Karpas-422 (cell line): ENCODE measurements at regions not wholly inside any gene's neighbourhood (a gene's known extent, or its start where the extent isn't known, plus 50 kb on each side); places are given as distances from the start of the nearest gene placed in this dataset.
"Not testable (repeated sequence)": the region's sequence is repeated elsewhere in the genome, so short reads cannot be mapped to it uniquely, and the experiment has no call there.

Experiments
- DNase-seq: peaks from one replicate; pipeline ENCODE4 v3.0.0-alpha.2; 2015
- H2AFZ ChIP-seq: fragments of 200-600 bp; sonication (generic); 2 replicates; pipeline ENCODE4 v1.6.1; 2014; ENCODE audit warnings: antibody characterized with exemption, low read length, mixed read lengths
- H3K27ac ChIP-seq: fragments of 200-600 bp; sonication (generic); 2 replicates; pipeline ENCODE4 v1.5.1; 2014; ENCODE audit warnings: mild to moderate bottlenecking, low read length, moderate library complexity
- H3K27me3 ChIP-seq: fragments of 200-600 bp; sonication (generic); 2 replicates; pipeline ENCODE4 v1.6.1; 2014; ENCODE audit warnings: low read length, mixed read lengths
- H3K36me3 ChIP-seq: fragments of 200-600 bp; sonication (generic); 2 replicates; pipeline ENCODE4 v1.6.1; 2014; ENCODE audit warnings: low read length, mixed read lengths; ENCODE audit not compliant: insufficient read depth
- H3K4me1 ChIP-seq: fragments of 200-600 bp; sonication (generic); 2 replicates; pipeline ENCODE4 v1.6.1; 2014; ENCODE audit warnings: mild to moderate bottlenecking, low read length, mixed read lengths
- H3K4me2 ChIP-seq: fragments of 200-600 bp; sonication (generic); 2 replicates; pipeline ENCODE4 v1.6.1; 2014; ENCODE audit warnings: low read length, low read depth, mild to moderate bottlenecking; ENCODE audit not compliant: poor library complexity, severe bottlenecking
- H3K4me3 ChIP-seq: fragments of 200-600 bp; sonication (generic); 2 replicates; pipeline ENCODE4 v1.5.1; 2014; ENCODE audit warnings: mild to moderate bottlenecking, antibody characterized with exemption, low read length, mixed read lengths
- H3K79me2 ChIP-seq: fragments of 200-600 bp; sonication (generic); 2 replicates; pipeline ENCODE4 v1.6.1; 2014; ENCODE audit warnings: mild to moderate bottlenecking, low read length, mixed read lengths
- H3K9ac ChIP-seq: fragments of 200-600 bp; sonication (generic); 2 replicates; pipeline ENCODE4 v1.6.0; 2014; ENCODE audit warnings: low read length
- H3K9me2 ChIP-seq: fragments of 200-600 bp; sonication (generic), shearing (Covaris generic); replicated peaks from 2 replicates; pipeline ENCODE4 v1.6.0; 2014; ENCODE audit warnings: mild to moderate bottlenecking, low read length, moderate library complexity; ENCODE audit not compliant: insufficient read depth
- H3K9me3 ChIP-seq: fragments of 300-700, 200-600 bp; sonication (generic); 2 replicates; pipeline ENCODE4 v1.6.1; 2014; ENCODE audit warnings: low read length, mixed read lengths
- H4K20me1 ChIP-seq: fragments of 200-600 bp; sonication (generic); 2 replicates; pipeline ENCODE4 v1.6.1; 2014; ENCODE audit warnings: mild to moderate bottlenecking, antibody characterized with exemption, low read length, low read depth; ENCODE audit not compliant: insufficient read depth

- Histone ChIP-seq H3K9ac (no peak overlapping the region), H3K9me3 (no peaks in the 10 kb centered on the region), H3K4me3 (no peak overlapping the region), H3K9me2 (no peaks in the 10 kb centered on the region), H4K20me1 (no peaks in the 10 kb centered on the region), H3K79me2 (no peaks in the 10 kb centered on the region), H3K36me3 (no peaks in the 10 kb centered on the region), H3K27ac (no peak overlapping the region), H2AFZ (no peak overlapping the region), H3K4me1 (no peaks in the 10 kb centered on the region), H3K4me2 (no peak overlapping the region), H3K27me3 (no peaks in the 10 kb centered on the region)
- DNase-seq: no peak
These were observed 223.2 kb downstream of the PCSK1 start for GRCh38 chr5:96209829-96210228.

- no peak for DNase-seq
- no peaks in the 10 kb centered on the region for H3K4me1 ChIP-seq
- H3K4me2 ChIP-seq: no peak overlapping the region
- no peak overlapping the region for H3K9ac ChIP-seq
- H4K20me1 ChIP-seq: no peaks in the 10 kb centered on the region
- H2AFZ ChIP-seq: no peak overlapping the region
- no peaks in the 10 kb centered on the region for H3K9me2 ChIP-seq
- no peaks in the 10 kb centered on the region for H3K79me2 ChIP-seq
- no peak overlapping the region for H3K27ac ChIP-seq
- H3K4me3 ChIP-seq: no peak overlapping the region
- H3K36me3 ChIP-seq: no peaks in the 10 kb centered on the region
- H3K27me3 ChIP-seq: no peaks in the 10 kb centered on the region
- no peaks in the 10 kb centered on the region for H3K9me3 ChIP-seq
These were observed 225.6 kb downstream of the PCSK1 start for GRCh38 chr5:96207420-96207819.

DNA sequence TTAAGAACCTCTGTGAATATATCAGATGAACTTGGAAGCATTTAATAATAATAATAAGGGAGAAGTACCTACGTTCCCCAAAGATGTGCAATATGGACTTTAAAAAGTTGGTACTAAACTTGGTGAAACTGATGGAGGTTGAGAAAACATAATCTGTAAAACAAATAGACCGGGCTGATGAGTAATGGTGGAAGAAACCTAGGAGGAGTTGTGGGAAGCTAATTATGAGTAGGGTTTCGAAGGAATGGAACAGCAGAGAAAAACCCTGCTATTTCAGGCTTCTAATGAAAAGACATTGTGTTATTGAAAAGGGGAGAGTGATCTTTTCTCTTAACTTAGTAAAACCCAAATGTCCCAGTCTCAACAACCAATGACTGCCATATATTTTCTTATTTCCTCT lies 229.3 kb downstream of the PCSK1 start:
- Histone ChIP-seq H3K9ac (no peak overlapping the region), H3K27ac (no peak overlapping the region), H3K27me3 (no peaks in the 10 kb centered on the region), H2AFZ (no peak overlapping the region), H3K79me2 (no peaks in the 10 kb centered on the region), H3K4me2 (no peak overlapping the region), H3K9me2 (no peaks in the 10 kb centered on the region), H3K4me1 (no peaks in the 10 kb centered on the region), H3K9me3 (no peaks in the 10 kb centered on the region), H3K36me3 (no peaks in the 10 kb centered on the region), H3K4me3 (no peak overlapping the region), H4K20me1 (no peaks in the 10 kb centered on the region)
- DNase-seq: no peak

GRCh38 chr5:96201503-96201902 lies 231.5 kb downstream of the PCSK1 start:
- H3K36me3 ChIP-seq: no peaks in the 10 kb centered on the region
- H2AFZ ChIP-seq: no peak overlapping the region
- H3K9me3 ChIP-seq: no peaks in the 10 kb centered on the region
- H3K9ac ChIP-seq: no peak overlapping the region
- no peak overlapping the region for H3K4me2 ChIP-seq
- H3K4me3 ChIP-seq: no peak overlapping the region
- no peak for DNase-seq
- no peaks in the 10 kb centered on the region for H3K4me1 ChIP-seq
- no peaks in the 10 kb centered on the region for H3K9me2 ChIP-seq
- no peaks in the 10 kb centered on the region for H3K27me3 ChIP-seq
- H3K79me2 ChIP-seq: no peaks in the 10 kb centered on the region
- no peak overlapping the region for H3K27ac ChIP-seq
- no peaks in the 10 kb centered on the region for H4K20me1 ChIP-seq

- Histone ChIP-seq H3K4me2 (no peak overlapping the region), H4K20me1 (no peaks in the 10 kb centered on the region), H3K27me3 (no peaks in the 10 kb centered on the region), H3K79me2 (no peaks in the 10 kb centered on the region), H3K9me3 (no peaks in the 10 kb centered on the region), H2AFZ (no peak overlapping the region), H3K4me1 (no peaks in the 10 kb centered on the region), H3K27ac (no peak overlapping the region), H3K4me3 (no peak overlapping the region), H3K9ac (no peak overlapping the region), H3K9me2 (no peaks in the 10 kb centered on the region), H3K36me3 (no peaks in the 10 kb centered on the region)
- no peak for DNase-seq
These were observed 232.4 kb downstream of the PCSK1 start for GRCh38 chr5:96200641-96201040.

DNA sequence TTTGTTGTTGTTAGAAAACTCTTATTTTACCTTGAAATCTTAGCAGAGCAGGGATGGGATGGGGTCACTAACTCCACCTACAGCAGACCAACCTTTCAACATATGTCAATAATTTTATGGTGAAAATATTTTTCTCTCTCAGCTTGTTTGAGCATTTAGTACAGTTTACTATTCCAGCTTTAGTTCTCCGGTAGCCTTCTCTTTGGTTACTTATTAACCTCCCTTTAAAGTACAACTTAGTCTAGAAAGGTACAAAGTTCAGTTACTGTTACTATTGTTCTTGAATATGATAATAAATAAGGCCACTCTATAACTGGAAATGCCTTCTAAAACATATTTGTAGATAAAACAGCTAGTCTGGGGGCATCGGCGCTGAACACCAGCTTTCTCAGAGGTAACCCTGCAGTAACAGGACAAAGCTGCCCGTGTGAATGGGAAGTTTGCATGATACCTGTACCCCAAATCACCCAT lies 233.3 kb downstream of the PCSK1 start:
- Histone ChIP-seq H3K4me2 (no peak overlapping the region), H3K9me3 (no peaks in the 10 kb centered on the region), H3K9me2 (no peaks in the 10 kb centered on the region), H3K36me3 (no peaks in the 10 kb centered on the region), H3K9ac (no peak overlapping the region), H3K79me2 (no peaks in the 10 kb centered on the region), H3K27me3 (no peaks in the 10 kb centered on the region), H3K27ac (no peak overlapping the region), H2AFZ (no peak overlapping the region), H3K4me1 (no peaks in the 10 kb centered on the region), H4K20me1 (no peaks in the 10 kb centered on the region), H3K4me3 (no peak overlapping the region)
- DNase-seq: no peak

GRCh38 chr5:96198356-96199058 lies 234.5 kb downstream of the PCSK1 start:
- H3K79me2 ChIP-seq: no peaks in the 10 kb centered on the region
- H3K9me2 ChIP-seq: no peaks in the 10 kb centered on the region
- no peak overlapping the region for H3K9ac ChIP-seq
- no peak for DNase-seq
- H3K4me2 ChIP-seq: no peak overlapping the region
- H3K4me3 ChIP-seq: no peak overlapping the region
- no peaks in the 10 kb centered on the region for H3K9me3 ChIP-seq
- H4K20me1 ChIP-seq: no peaks in the 10 kb centered on the region
- no peaks in the 10 kb centered on the region for H3K27me3 ChIP-seq
- no peaks in the 10 kb centered on the region for H3K4me1 ChIP-seq
- no peak overlapping the region for H3K27ac ChIP-seq
- H3K36me3 ChIP-seq: no peaks in the 10 kb centered on the region
- no peak overlapping the region for H2AFZ ChIP-seq

DNA sequence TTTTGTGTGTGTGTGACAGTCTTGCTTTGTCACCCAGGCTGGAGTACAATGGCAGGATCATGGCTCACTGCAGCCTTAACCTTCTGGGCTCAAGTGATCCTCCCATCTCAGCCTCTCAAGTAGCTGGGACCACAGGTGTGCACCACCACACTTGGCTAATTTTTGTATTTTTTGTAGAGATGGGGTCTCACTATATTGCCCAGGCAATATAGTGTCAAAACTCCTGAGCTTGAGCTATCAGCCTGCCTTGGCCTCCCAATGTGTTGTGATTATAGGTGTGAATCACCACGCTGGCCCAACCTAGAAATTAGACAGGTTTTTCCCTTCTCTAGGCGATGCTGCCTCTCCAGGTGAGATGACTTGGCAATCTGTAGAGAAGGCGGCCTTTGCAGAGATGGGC lies 235.3 kb downstream of the PCSK1 start:
- not testable (repeated sequence) for H3K9me3 ChIP-seq, H3K9ac ChIP-seq, H3K79me2 ChIP-seq, H3K27ac ChIP-seq, H3K4me1 ChIP-seq, H3K4me3 ChIP-seq, H3K9me2 ChIP-seq, H3K36me3 ChIP-seq, H4K20me1 ChIP-seq, H3K4me2 ChIP-seq, DNase-seq, H3K27me3 ChIP-seq, H2AFZ ChIP-seq
